GM19438 (cell line): ENCODE measurements at regions not wholly inside any gene's neighbourhood (a gene's known extent, or its start where the extent isn't known, plus 50 kb on each side); places are given as distances from the start of the nearest gene placed in this dataset.
"Not testable (repeated sequence)": the region's sequence is repeated elsewhere in the genome, so short reads cannot be mapped to it uniquely, and the experiment has no call there.

Experiments used
- ATAC-seq: cut with Tn5 transposase; IDR thresholded peaks from one replicate; pipeline ENCODE4 v1.9.1; 2021; ENCODE audit warnings: low read depth; ENCODE audit not compliant: unreplicated experiment

DNA sequence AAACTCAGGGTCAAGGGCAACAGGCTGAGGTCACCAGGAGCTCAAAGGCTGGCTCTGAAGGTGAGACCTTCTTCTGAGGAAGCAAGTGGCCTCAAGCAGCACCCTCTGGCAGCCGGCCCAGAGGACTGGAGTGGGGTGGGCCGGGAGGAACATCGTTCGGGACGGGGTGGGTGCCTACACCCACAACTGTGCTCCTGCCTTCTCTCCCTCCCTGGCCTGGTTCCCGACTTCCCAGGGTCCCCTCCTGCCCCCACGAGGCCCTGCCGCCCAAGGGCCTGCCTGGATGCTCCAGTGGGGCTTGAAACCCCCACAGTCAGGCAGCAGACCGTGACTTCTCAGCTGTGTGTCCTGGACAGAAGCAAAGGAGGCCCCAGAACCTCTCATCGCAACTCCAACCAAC lies 195.7 kb downstream of the IGLL1 start:
- no peak for ATAC-seq

- ATAC-seq: no peak
Observed at GRCh38 chr22:23383491-23384361, 196.4 kb downstream of the IGLL1 start.

GRCh38 chr22:23382428-23383218 lies 197.5 kb downstream of the IGLL1 start:
- ATAC-seq: no peak

- no peak for ATAC-seq
Observed at GRCh38 chr22:23381661-23382427, 198.2 kb downstream of the IGLL1 start.

GRCh38 chr22:23380911-23381310 lies 199.2 kb downstream of the IGLL1 start:
- no peak for ATAC-seq

DNA sequence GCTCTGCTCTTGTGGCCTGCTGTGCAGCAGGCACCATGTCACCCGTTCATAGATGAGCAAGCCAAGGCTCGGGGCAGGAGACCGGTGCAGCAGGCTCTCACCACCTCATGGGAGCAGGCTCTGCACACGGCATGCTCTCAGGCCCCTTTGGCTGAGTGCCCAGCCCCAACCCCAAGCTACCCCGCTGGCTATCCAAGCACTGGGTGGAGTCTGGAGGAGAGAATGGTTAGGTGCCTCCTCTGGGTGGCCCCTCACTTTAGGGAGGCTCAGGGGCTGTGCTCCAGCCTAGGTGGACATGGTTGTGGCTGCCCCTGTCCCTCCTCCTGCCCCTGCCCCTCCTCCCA lies 199.9 kb downstream of the IGLL1 start:
- no peak for ATAC-seq

- ATAC-seq: not testable (repeated sequence)
Observed at GRCh38 chr22:23379540-23380229, 199.4 kb downstream of the BCR start.

- no peak for ATAC-seq
Observed at GRCh38 chr22:23377767-23378166, 197.5 kb downstream of the BCR start.

DNA sequence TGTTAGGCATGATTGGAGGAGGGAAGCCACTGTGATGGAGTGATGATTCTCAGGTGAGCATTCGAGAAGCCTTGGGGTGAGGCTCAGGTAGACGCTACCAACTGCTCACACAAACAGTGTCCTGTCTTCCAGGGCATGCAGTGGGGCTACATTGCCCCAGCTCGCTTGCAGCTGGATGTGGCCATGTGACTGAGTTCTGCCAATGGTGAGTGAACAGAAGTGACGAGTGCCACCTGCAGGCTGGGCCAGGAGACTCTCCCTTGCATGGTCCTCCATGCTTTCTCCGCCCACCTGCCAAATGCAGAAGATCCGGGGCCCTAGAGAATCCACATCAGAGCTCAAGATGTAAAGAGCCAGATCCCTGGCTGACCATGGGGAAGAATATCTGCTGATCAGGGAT lies 195.9 kb downstream of the BCR start:
- no peak for ATAC-seq

GRCh38 chr22:23375031-23375827 lies 194.9 kb downstream of the BCR start:
- no peak for ATAC-seq

DNA sequence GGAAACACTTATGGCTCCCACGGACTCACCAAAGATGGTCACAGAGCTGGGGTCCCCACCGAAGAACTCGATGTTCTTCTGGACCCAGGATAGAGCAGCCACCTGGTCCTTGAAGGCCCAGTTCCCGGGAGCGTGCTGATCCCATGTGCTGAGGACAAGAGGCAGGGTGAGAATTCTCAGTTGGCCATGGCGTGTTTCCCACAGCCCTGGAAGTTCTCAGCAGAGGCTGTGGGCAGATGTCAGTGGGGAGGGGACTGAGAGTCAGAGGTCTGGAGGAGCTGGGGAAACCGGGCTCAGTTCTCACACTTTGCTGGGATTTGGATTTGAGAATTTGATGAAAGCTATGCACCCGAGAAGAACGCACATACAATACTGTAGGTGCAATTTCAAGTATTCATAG lies 193.3 kb downstream of the BCR start:
- no peak for ATAC-seq

DNA sequence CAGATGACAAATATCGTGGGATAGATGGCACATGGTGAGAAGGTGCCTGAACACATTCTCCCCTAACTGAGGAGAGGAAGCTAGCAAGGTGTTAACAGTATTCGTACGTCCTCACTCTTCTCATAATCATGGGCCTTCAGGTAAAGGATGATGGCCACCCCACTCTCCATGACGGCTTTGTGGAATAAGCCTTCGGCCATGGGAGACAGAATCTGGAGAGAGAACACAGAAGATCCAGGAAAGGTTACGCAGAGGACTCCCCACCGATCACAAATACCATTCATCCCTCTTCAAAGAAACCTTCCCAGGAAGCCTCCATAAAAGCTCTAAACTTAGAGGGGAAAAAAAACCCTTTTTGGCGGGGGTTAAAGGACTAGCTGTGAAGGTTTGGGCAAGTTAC lies 189.9 kb downstream of the BCR start:
- no peak for ATAC-seq

DNA sequence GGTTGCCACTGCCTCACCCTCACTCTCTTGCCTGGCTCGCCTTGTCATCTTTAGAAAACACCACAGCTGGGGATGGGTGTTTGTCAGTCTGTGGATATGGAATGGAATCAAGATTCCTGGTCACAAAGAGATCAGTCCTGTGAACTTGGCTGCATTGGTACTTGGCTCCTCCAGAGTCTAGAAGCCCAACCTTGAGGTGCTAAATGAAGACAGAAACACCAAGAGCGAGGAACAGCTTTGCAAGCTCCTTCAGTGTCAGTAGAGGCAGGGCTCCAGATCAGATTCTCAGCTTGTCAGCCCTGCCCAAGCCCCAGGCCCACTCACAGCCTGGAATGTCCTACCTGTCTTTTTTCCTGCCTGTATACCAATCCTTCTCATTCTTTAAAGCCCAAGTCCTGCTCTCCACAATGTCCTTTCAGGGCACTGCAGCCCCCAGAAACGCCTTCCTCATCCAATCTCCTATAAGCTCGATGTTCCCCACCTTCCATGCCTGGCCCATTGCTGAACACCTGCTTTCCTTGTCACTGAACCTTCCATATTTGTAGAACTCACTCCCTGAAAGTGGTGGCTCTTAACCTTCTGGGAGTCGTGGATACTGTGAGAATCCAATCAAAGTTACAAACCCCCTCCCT lies 188.9 kb downstream of the BCR start:
- ATAC-seq: no peak
